Retinal pigment epithelial cell (primary cell): ENCODE measurements at regions not wholly inside any gene's neighbourhood (a gene's known extent, or its start where the extent isn't known, plus 50 kb on each side); places are given as distances from the start of the nearest gene placed in this dataset.
"Not testable (repeated sequence)": the region's sequence is repeated elsewhere in the genome, so short reads cannot be mapped to it uniquely, and the experiment has no call there.

Experiments
- DNase-seq: peaks from one replicate; pipeline ENCODE4 v3.0.0-alpha.2; 2010; ENCODE audit warnings: low read depth
- H3K4me3 ChIP-seq: 2 replicates; pipeline ENCODE4 v1.5.1; 2011; ENCODE audit warnings: mild to moderate bottlenecking, low read length, control low read depth, moderate library complexity
- TF ChIP-seq, protein P1 (sequence below): conservative IDR thresholded peaks from 2 replicates; pipeline ENCODE4 v1.5.1; 2011; ENCODE audit warnings: low read depth, low read length, control low read depth, inconsistent platforms

GRCh38 chr6:115873901-115874300, 186.8 kb downstream of the FRK start:
- TF ChIP-seq, protein P1, sequence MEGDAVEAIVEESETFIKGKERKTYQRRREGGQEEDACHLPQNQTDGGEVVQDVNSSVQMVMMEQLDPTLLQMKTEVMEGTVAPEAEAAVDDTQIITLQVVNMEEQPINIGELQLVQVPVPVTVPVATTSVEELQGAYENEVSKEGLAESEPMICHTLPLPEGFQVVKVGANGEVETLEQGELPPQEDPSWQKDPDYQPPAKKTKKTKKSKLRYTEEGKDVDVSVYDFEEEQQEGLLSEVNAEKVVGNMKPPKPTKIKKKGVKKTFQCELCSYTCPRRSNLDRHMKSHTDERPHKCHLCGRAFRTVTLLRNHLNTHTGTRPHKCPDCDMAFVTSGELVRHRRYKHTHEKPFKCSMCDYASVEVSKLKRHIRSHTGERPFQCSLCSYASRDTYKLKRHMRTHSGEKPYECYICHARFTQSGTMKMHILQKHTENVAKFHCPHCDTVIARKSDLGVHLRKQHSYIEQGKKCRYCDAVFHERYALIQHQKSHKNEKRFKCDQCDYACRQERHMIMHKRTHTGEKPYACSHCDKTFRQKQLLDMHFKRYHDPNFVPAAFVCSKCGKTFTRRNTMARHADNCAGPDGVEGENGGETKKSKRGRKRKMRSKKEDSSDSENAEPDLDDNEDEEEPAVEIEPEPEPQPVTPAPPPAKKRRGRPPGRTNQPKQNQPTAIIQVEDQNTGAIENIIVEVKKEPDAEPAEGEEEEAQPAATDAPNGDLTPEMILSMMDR, result no peak
- no peak overlapping the region for H3K4me3 ChIP-seq
- no peak for DNase-seq

GRCh38 chr6:115870464-115870863, 190.2 kb downstream of the FRK start:
- TF ChIP-seq, protein P1, result no peak
- DNase-seq, result no peak
- H3K4me3 ChIP-seq, result no peak overlapping the region

DNA sequence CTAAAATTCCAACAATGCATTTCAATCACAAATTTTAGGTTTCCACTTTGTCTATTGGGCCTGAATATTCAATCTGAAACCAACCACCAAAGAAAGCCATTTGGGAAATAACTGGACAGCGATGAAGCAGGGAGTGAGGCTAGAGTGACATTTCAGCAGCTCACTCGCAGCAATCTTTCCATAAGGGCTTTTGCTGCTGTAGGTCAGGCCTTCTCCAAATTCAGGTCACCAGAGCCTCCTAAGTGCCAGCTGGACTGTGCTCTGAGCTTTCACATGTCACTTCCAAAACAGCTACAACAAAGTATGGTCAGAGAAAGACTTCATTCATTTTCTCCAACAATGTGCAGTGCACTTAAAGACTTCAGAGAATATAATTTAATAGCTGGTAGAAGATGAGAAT, 194.8 kb downstream of the FRK start:
- DNase-seq, result no peak
- H3K4me3 ChIP-seq, result no peak overlapping the region
- TF ChIP-seq, protein P1, result no peak

DNA sequence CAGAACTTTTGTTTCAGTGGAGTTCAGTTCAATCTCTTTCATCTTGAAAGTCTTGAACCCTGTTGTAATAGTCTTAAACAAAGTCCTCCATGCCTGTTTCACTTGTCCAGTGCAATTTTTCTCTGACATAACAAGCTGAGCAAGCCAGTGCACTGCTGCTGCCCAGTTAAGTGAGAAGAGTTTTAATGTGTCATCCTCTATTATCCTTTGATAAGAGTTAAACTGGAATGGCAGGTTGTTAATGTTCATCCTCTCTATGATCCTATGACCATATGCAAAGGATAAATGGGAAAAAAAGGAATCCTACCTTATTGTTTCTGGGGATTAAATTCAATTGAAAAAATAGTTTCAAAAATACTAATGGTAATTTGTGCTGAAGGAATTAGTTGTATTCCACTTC, 197.5 kb downstream of the FRK start:
- TF ChIP-seq, protein P1, result no peak
- no peak for DNase-seq
- H3K4me3 ChIP-seq, result no peak overlapping the region

DNA sequence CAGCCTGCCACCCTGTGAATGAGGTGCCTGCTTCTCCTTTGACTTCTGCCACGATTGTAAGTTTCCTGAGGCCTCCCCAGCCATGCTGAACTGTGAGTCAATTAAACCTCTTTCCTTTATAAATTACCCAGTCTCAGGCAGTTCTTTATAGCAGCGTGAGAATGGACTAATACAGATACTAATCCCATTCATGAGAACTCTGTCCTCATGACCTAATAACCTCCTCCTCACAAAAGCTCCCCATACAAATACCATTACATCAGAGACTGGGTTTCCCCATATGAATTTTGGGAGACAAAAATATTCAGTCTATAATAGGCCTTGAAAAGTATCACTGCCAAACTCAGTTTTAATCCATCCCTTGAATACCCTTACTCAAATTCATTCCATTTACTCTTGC, 199.0 kb downstream of the FRK start:
- DNase-seq, H3K4me3 ChIP-seq: not testable (repeated sequence)

- not testable (repeated sequence) for DNase-seq, H3K4me3 ChIP-seq
These were observed 201.1 kb downstream of the FRK start for GRCh38 chr6:115859577-115859976.

- TF ChIP-seq, protein P1, result no peak
- no peak overlapping the region for H3K4me3 ChIP-seq
- DNase-seq, result no peak
These were observed 205.6 kb downstream of the FRK start for GRCh38 chr6:115854866-115855665.

- H3K4me3 ChIP-seq, result no peak overlapping the region
- DNase-seq, result no peak
- TF ChIP-seq, protein P1, result no peak
These were observed 213.0 kb downstream of the FRK start for GRCh38 chr6:115847671-115848070.
